NCI-H2196 treated with DMSO at 0.1 percent for 48 hours (cell line): ENCODE measurements at regions not wholly inside any gene's neighbourhood (a gene's known extent, or its start where the extent isn't known, plus 50 kb on each side); places are given as distances from the start of the nearest gene placed in this dataset.
A peak's percentile ranks its signal among the peaks of the same experiment; 100 is the strongest.
"Not testable (repeated sequence)": the region's sequence is repeated elsewhere in the genome, so short reads cannot be mapped to it uniquely, and the experiment has no call there.

Source experiments
- DNase-seq: peaks from one replicate; lab custom pipeline; 2025; ENCODE audit not compliant: unreplicated experiment; lab: John Stamatoyannopoulos, UW

DNA sequence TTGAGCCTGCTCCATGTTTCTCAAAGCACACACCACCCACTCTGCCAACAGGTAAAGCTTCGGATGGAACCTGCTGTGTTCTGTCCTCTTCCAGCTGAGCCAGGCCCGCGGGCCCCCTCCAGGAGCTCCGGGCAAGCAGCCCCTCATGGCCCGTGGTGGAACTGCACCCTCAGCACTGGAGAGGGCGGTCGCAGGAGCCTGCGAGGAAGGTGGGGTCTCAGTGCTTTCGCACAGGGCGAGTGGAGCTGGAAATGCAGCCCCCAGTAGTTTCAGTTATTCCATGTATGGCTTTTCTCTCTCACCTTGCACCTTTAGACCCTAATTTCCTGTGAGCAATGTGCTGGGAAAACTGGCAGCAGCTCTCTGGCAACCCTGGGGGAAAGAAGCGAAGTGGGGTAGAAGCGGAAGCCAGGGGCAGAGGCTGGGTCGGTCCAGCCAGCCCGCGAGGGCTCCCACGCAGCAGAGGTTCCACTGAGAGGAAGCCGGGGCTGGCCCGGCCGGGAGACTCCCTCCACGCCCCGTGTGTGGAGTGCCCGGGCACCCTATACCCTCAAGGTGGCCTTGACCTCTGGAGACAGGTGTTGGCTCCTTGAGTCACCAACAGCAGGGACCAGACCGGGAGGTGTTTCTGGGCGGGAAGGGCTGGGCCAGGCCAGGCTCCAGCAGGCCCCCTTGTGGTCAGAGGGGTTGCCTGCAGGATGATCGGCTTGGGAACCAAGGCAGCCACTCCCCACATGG, 119.9 kb upstream of the TMEM45B start:
- DNase-seq, result peak; percentile 17

GRCh38 chr11:129696309-129696989, 119.2 kb upstream of the TMEM45B start:
- DNase-seq, result no peak

- DNase-seq, result no peak
Measured at GRCh38 chr11:129698212-129698611, 117.4 kb upstream of the TMEM45B start.

- no peak for DNase-seq
Measured at GRCh38 chr11:129699711-129700304, 115.8 kb upstream of the TMEM45B start.

GRCh38 chr11:129700701-129701100, 114.9 kb upstream of the TMEM45B start:
- DNase-seq, result no peak

GRCh38 chr11:129701706-129702105, 113.9 kb upstream of the TMEM45B start:
- no peak for DNase-seq

- DNase-seq, result no peak
Measured at GRCh38 chr11:129702410-129703398, 112.9 kb upstream of the TMEM45B start.

DNA sequence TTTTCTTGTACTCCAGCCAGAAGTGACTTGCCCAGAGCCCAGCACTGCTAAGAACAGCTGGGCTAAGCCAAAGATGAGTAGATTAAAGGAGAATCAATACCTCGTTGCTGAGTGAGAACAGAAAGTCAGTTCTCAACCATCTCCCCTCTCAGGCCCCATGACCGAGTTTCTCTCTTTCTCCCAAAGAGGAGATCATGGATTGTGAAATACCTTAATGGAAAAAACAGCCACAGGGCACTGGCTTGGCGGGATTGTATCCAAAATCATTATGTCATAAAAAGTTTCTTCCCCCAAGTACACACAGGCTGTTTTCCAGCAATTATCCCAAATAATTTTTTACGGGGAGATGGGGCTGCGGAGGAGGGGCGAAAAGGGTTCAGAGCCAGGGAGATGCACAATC, 111.8 kb upstream of the TMEM45B start:
- DNase-seq, result no peak

DNA sequence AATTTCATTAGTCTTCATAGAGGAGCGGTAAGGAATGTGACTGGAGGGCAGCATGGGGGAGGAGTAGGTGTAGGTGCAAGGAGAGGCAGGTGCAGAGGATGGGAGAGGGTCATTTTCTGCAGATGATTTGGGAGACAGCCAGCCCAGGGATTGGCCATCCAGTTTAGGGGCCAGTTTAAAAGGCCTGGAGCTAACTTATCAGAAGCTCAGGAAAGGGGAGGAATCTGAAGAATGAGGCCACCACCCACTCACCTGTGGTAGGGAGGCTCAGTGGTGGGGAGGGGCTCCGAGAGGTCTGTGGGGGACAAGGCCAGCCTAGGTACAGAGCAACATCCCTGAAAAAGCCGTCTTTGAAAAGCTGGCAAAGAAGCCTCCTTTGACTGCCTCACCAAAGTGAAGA, 110.8 kb upstream of the TMEM45B start:
- DNase-seq, result no peak

DNA sequence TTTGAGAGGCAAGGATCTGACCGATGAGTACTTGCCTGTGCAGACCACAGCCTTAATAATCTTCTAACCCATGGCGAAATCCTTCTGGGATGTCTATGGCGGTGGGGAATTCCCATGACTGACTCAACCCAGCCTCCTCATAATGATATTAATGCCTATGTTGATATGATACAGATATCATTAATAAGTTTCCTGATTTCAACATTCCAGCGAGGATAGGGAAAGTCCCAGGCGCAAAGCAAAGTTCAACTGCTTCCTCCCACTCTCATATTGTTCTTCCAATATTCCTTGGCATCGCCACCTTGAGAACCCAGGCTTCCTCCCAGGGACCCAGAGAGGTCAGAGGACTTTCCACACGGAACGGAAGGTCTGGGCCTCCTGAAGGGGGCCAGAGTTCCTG, 110.3 kb upstream of the TMEM45B start:
- no peak for DNase-seq

GRCh38 chr11:129705933-129706332, 109.7 kb upstream of the TMEM45B start:
- DNase-seq, result no peak

- DNase-seq, result no peak
Measured at GRCh38 chr11:129709801-129710398, 105.7 kb upstream of the TMEM45B start.

- no peak for DNase-seq
Measured at GRCh38 chr11:129710423-129710822, 105.2 kb upstream of the TMEM45B start.

DNA sequence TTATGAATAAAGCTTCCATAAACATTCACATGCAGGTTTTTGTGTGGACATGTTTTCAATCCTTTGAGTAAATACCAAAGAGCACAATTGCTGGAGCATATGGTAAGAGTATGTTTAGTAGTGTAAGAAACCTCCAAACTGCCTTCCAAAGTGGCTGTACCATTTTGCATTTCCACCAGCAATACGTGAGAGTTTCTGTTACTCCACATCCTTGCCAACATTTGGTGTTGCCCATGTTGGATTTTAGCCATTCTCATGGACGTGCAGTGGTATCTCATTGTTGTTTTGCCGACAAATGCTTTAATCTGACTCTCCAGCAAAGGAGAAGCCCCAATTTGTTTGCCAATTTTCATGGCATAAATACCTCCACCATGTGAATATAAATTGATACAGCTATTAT, 103.9 kb upstream of the TMEM45B start:
- no peak for DNase-seq

GRCh38 chr11:129712486-129713240, 103.0 kb upstream of the TMEM45B start:
- DNase-seq, result not testable (repeated sequence)

DNA sequence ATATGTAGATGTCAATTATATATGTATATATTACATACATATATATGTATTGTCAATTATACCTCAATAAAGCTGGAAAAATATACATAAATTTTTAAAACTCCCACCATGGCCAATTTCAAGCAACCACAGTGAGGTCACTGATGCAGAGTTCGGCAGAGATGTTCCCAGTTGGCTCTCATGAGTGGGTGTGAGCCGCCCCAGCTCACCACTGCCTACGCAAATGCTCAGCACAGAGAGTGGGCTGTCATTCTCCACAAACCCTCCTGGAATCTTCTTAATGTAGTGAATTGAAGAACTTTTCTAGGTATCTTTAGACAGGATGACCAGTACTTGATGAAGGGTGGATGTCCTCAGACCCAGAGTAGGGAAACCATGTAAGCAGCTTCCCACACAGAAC, 96.6 kb upstream of the TMEM45B start:
- DNase-seq, result no peak

DNA sequence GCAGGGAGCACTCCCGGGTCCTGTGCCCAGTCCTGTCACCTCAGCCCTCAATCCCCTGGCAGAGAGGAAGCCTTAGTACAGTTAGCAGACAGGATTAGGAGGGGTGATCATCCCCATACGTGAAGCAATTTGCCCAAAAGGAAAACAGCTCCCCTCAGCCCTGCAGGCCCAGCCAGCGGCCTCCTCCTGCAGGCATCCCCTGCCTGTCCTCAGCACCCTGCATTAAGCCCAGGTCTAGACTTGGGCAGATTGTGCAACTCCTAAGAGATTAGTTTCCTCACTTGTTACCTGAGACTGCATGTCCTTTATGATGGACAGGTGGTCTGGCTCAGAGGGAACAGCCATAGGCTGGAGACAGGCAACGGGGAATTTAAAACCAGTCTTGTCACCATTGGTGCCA, 95.5 kb upstream of the TMEM45B start:
- DNase-seq, result no peak

DNA sequence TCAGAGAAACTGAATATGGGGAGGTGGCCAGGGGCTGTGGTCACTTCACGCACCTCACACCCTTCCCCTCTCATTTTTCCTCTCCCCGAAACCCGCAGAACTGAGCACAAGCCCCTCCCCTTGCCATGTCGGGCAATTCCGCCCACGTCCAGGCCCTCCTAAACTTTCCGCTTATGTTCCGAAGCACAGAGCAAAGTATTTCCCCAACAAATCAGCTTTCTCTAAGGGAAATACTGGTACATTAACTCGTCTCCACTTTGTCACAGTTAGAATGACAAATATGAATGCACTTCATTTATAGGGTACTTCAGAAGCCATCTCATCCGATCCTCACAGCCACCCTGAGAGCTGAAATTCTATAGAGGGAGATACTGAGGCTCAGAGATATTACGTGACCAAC, 94.7 kb upstream of the TMEM45B start:
- DNase-seq, result no peak

DNA sequence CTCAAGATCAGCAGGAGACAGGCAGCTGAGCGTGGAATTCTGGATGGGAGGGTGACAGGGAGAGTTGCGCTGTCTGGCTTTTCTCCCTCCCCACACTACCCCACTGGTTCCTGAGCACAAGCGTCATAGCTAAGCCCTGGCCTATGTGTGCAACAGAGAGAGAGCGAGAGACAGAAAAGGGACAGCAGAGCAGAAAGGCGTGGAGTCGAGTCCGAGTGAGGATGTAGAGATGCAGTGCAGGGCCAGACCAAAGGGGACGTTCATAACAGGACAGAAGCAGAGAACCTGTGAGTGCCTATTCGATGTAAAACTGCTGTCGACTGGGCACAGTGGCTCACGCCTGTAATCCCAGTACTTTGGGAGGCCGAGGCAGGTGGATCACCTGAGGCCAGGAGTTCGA, 94.0 kb upstream of the TMEM45B start:
- DNase-seq, result no peak

GRCh38 chr11:129722529-129722928, 93.1 kb upstream of the TMEM45B start:
- DNase-seq, result no peak
